GM21576 (cell line): ENCODE measurements at regions not wholly inside any gene's neighbourhood (a gene's known extent, or its start where the extent isn't known, plus 50 kb on each side); places are given as distances from the start of the nearest gene placed in this dataset.

Experiments used
- ATAC-seq: cut with Tn5 transposase; IDR thresholded peaks from one replicate; pipeline ENCODE4 v1.9.1; 2021; ENCODE audit warnings: mild to moderate bottlenecking, moderate library complexity; ENCODE audit not compliant: unreplicated experiment

- no peak for ATAC-seq
These were observed 143.3 kb upstream of the TMTC4 start for GRCh38 chr13:100817928-100818327.

- no peak for ATAC-seq
These were observed 141.0 kb upstream of the TMTC4 start for GRCh38 chr13:100815476-100816046.

DNA sequence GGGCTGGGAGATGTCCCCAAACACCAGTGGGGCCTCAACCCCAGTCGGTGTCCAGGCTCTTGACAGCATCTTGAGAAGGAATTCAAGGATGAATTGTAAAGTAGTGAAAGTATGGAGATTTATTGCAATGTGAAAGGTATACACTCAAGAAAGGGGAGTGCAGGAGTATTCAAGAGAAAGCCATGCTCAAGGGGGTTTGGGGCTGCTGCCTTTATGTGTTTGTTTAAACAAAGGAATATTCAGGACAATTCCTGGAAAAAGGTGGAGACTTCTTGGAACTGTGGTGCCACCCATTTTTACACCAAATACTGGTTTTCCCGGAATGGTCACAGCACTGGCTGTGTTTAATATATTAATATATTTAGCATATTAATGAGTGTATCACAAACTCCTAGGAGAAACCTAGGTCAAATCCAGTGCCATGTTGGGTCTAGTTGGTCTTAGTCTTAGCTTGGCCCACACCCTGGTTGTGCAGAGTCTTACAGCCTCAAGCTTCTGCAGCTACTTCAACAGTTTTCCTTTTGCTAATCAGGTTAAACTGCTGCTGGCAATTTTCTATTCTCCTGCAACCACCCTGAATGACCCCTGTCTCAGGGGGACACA is 138.5 kb upstream of the TMTC4 start:
- ATAC-seq = no peak

GRCh38 chr13:100811928-100812327 is 137.3 kb upstream of the TMTC4 start:
- ATAC-seq = no peak

DNA sequence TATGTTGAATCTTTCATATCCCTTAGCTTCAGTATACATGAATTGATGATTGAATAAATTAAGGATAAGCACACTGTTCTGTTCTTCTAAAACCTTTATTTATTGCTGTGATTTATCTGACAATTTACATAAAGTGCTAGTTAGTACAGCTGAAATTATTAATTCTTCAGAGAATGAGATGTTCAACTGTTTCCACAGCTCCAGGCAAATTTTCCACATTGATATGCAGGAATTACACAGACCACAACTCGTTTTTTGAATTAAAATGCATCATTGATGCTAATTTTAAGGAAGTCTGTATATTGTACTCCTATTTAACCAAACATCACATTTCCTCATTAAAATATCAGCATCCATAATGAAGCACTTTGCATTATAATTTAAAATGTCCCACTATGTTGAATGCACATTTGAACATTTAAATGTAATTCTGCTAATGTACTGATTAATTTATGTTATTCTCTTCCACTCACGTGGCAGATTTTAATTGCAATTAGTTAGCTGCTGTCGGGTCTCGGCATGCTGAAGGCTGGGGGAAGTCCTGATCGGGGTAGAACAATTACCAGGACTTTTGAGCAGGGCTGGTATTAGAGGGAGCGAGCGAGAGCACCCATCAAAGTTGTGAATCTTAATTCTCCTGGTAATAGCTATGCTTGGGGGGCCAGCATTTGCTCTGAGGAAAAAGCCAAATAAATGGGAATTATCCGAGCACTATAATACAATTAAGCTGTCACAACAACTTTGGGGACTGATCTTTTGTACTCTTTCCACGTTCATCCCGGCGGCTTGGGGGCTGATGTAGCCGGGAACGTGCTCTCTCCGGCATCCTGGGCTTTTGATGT is 136.7 kb upstream of the TMTC4 start:
- no peak for ATAC-seq

- no peak for ATAC-seq
These were observed 135.9 kb upstream of the TMTC4 start for GRCh38 chr13:100810481-100810880.

GRCh38 chr13:100809856-100810255 is 135.3 kb upstream of the TMTC4 start:
- no peak for ATAC-seq

DNA sequence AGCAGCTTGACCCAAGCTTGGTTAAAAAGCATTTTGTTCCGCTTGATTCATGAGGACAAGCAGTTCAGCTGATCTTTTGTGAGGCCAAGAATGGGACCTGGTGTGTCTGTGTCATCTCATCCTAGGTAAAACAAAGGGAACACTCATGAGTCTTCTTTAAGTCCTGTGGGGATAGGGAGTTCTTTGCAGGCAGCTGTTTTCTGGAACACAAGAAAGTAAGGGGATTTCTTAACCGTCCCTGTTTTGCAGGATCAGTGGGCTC is 134.5 kb upstream of the TMTC4 start:
- no peak for ATAC-seq

DNA sequence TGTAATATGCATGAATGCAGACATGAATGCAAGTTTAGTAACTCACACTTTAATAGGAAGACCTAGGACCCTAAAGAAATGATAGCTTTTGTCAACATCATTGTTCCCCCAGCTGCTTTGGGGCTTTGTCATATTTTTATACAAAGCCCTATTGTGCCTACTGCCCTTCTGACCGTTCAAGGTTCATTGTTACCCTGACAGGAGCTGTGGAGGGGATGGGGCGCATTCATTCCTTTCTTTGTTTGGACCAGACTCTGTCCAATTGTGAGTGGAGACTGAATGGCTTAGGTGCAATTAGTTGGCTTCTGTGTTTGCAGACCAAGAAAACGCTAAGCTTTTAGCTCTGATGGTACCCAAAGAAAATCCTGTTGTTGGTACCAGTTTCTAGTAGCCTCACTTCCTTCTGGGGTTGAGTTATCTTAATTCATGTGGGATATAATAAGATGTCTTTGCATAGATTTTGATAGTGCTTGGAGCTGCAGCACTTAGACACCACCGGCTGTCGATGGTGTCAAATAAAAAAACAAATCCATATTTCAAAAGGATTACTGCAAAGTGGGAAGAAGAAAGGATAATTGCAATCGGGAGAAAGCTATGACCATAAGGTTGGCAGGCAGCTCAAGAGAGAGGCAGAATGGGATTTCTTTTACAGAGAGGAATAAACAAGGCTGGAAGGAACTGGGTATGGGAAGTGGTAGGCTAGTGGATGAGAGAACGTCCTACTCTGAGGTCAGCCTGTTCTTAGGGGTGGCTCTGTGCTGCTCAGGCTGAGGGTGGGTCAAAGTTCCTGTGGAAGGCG is 133.9 kb upstream of the TMTC4 start:
- no peak for ATAC-seq

DNA sequence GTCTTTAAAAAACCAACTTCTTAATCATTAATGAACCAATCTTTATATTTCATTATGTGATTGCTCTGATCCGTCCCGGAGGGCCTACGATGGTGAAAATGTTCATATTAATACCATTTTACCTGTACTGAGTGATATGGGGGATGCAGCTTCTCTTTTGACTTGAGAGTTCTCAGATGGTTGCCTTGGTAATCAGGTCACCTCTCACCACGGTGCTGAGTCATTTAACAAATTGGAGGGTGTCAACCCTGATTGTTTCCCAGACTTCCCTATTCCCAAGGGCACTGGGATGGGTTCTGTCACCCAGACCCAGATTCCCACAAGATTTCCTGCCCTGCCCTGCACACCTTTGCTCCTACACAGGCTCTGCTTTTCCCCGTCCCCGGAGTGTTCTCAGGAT is 128.5 kb upstream of the TMTC4 start:
- ATAC-seq = no peak

- no peak for ATAC-seq
These were observed 125.8 kb upstream of the TMTC4 start for GRCh38 chr13:100800283-100800875.

GRCh38 chr13:100798739-100799361 is 124.3 kb upstream of the TMTC4 start:
- ATAC-seq = no peak

DNA sequence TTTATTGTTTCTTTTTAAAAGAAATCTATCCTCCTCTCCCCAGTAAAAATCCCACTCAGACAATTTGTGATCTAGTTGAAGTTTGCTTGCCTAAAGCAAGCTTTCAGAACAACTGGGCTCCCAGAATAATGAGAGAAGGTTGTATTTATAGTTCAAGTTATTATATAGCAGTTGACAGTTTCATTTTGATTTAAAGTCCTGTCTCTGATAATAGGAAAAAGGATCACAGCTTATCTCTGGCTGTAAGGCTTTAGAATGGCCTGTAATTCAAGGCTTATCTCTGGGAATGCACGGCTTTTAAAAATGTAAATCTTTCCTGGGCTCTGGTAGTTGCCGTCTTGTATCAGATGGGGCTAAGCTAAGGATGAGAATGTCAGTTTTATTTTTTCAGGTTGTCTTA is 123.3 kb upstream of the TMTC4 start:
- no peak for ATAC-seq

DNA sequence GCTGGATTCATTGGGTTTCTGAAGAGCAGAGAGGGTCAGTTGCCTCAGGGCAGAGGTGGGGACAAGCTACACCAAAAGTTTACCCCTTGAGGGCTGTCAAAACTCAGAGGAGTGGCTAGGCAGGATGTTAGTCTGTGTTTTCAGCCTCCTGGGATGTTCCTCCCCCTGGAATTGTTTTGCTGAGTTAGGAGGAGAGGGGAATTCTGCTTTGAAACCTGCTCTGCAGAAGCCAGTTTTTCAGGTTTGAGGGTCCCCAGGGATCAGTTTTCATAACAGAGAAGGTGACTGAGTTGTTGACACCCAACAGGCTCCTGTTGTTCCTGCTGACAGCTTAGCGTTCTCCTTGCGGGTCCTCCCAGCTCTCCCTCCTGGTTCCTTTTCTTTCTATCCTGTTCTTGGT is 121.9 kb upstream of the TMTC4 start:
- ATAC-seq = no peak

DNA sequence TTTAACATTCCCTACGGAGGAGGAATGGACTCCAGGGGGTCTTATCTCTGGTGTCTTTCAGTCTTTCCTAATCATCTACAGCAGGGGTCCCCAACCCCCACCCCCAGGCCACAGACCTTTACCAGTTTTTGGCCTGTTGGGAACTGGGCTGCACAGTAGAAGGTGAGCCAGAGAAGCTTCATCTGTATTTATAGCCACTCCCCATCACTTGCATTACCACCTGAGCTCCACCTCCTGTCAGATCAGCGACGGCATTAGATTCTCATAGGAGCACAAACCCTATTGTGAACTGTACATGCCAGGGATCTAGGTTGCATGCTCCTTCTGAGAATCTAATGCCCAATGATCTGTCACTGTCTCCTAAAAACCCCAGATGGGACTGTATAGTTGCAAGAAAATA is 120.0 kb upstream of the TMTC4 start:
- ATAC-seq = no peak

- no peak for ATAC-seq
These were observed 115.8 kb upstream of the TMTC4 start for GRCh38 chr13:100790405-100790804.

DNA sequence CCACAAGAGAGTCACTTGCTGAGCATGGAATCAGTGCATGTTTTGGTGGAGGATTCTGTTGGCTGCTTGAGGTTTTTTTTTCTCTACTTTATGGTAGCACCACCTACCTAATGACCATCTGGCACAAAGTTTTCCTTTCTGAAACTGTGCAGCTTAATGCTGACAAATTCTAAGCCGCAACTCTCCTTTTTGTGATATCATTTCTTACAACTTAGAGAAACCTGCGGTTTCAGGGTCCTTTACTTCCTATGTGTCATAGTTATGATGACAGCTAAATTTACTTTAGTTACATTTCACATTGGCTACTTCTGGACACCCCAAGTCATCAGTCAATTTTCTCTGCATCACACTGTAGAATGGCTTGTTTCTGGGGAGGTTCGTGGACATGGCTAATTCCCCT is 115.4 kb upstream of the TMTC4 start:
- ATAC-seq = peak; percentile 93

DNA sequence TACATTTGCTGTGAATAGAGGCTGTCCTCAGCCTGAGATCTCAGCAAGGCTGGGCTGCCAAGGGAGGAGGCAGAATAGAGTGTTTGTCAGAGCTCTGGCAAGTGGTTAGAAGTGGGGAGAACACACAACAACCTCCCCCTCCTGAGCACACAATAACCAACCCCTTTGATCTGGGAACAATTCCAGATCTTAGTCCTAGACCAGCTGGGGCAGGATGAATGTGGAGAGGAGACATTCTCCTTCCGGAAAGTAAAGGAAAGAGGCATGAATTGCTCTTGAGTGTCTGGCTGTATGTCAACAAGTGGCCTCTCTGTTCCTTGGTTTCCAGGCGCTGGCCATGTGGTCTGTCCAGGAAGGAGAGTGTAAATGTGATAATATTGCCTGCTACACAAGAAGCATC is 114.9 kb upstream of the TMTC4 start:
- ATAC-seq = peak; percentile 11

- no peak for ATAC-seq
These were observed 114.4 kb upstream of the TMTC4 start for GRCh38 chr13:100789025-100789424.

DNA sequence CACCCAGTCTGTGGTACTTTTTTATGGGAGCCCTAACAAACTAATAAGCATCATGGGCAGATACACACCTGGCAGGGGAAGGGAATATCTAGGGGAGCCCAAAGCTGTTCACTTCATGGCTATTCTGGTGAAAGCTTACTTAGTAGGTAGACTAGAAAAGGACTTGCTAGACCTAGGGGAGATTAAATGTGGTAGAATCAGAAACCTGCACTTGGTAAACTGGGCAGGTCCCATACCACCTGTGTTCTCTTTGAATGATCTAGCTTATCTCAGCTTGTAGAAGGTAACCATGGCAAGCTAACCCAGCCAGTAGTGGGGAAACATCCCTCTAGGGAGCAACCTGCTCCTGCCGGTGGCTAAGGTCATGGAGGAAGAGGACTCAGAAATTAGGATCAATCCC is 113.9 kb upstream of the TMTC4 start:
- no peak for ATAC-seq

DNA sequence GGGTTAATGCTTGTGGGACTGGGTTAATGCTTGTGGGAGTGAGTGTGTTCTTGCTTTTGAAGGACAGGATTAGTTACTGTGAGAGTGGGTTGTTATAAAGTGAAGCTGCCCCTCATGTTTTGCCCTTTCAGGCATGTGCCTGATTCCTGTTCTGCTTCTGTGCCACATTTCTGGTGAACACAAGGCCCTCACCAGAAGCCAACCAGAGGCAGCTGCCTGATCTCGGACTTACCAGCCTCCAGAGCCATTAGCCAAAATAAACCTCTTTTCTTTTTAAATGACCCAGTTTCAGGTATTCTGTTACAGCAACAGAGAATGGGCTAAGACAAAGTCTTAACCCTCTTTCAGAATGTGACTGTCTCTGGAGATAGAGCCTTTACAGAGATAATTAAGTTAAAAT is 113.3 kb upstream of the TMTC4 start:
- no peak for ATAC-seq
